ENCODE measurements at regions not wholly inside any gene's neighbourhood (a gene's known extent, or its start where the extent isn't known, plus 50 kb on each side); places are given as distances from the start of the nearest gene placed in this dataset.
"Not testable (repeated sequence)": the region's sequence is repeated elsewhere in the genome, so short reads cannot be mapped to it uniquely, and the experiment has no call there.

- no peak for DNase-seq
These were observed 56.3 kb downstream of the SOX14 start for GRCh38 chr3:137820366-137820765.

DNA sequence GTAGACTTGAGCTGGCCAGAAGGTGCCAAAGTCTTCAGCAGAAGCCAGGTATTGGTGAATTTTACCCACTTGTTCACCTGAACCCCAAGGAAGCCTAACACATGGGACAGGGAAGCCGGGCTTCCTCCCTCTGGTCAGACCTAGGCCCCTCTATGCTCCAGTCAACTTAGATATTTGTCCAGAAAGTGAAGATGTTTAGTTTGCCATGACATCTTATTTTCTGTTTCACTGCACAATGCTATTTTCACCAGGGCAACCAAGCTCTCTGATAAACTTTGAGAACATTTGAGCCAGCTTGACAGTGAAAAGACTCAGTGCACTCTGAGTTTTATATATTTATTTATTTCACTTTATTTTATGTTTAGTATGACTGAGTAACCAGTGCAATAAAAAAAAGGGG lies 71.0 kb downstream of the SOX14 start:
- DNase-seq: no peak

DNA sequence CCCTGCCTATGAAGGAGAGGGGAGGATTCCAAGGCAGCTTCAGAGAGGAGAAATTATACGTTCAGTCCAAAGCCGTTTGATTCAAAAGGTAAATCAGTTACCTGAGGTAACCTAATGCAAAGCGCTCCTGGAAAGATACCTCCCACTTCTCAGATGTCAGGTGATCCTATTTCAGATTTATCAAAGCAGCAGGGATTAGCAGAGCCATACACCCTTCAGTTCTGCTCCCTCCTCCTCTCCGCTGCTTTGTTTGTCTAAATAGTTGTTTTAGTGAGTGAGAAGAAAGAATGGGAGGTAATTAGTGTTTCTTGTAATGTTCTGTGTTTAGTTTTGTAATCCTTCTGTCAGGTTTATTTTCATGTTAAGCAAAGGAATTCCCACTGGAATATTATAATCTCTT lies 81.1 kb downstream of the SOX14 start:
- DNase-seq: no peak

DNA sequence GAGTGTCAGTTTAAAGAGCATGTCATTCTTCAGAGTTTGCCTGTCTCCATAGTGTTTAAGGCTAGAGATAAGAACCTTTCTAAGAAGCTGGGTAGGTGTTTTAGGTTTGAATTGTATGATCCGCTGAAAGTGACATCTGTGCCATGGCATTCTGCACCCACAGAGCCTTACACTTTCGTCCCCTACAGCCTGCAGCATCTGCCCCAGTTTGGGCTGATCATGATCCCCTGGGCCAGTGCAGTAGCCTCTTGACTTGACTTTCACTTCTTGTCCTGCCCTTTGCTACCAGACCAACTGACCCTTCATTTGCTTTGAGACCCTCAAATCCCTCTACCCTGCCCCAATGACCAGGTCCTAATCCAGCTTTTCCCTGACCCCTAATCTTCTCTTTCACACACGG lies 81.6 kb downstream of the SOX14 start:
- no peak for DNase-seq

- no peak for DNase-seq
These were observed 88.3 kb downstream of the SOX14 start for GRCh38 chr3:137852391-137852830.

- no peak for DNase-seq
These were observed 90.6 kb downstream of the SOX14 start for GRCh38 chr3:137854533-137855261.

- no peak for DNase-seq
These were observed 101.9 kb downstream of the SOX14 start for GRCh38 chr3:137866001-137866400.

DNA sequence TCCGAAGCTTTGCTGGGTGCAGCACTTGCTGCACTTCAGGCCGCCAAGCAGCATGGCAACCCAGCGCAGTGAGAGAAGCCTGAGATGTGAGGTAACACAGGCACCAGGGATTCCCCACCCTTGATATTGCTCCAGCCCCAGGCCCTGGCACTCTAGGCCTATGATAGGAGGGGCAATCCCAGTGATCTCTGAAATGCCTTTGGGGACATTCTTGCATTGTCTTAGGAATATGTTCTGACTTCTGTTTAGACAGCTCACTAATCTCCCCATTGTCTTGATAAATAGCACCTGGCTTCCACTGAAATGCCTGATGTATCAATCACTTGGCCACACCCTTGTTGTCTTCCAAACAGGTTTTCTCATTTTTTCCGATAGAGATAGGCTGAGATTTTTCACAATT lies 102.8 kb downstream of the SOX14 start:
- no peak for DNase-seq

- DNase-seq: no peak
These were observed 103.5 kb downstream of the SOX14 start for GRCh38 chr3:137867611-137868010.

GRCh38 chr3:137869022-137869421 lies 104.9 kb downstream of the SOX14 start:
- no peak for DNase-seq

GRCh38 chr3:137872589-137872988 lies 108.5 kb downstream of the SOX14 start:
- DNase-seq: not testable (repeated sequence)

GRCh38 chr3:137896842-137897241 lies 113.1 kb upstream of the CLDN18 start:
- not testable (repeated sequence) for DNase-seq

DNA sequence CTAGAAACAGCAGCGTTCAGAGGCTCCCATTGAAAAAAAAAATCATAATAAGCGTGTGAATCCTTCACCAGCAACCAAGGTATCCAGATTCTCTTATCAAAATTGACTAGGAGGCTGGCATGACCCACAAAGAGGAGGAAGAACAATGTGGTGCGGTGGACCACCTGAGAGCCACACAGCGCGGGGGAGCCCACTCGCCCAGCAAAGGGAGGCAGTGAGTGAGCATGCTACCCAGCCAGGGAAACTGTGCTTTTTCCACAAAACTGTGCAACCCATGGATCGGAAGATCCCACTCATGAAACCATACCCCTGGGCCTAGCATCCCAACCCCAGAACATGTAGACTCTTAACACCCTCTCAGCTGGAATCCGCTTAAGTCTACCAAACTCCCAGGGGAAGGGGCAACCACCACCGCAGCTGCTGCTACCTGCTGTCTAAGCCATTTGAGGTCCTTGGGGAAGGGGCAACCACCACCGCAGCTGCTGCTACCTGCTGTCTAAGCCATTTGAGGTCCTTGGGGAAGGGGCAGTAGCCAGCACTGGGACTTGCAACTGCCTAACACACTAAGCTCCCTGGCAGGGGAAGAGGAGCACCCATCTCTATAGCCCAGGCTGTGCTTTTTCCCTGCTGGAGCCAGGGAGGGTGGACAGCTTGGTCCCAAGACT lies 102.8 kb upstream of the CLDN18 start:
- no peak for DNase-seq

GRCh38 chr3:137924628-137925027 lies 85.3 kb upstream of the CLDN18 start:
- no peak for DNase-seq

GRCh38 chr3:137925080-137925479 lies 84.9 kb upstream of the CLDN18 start:
- DNase-seq: no peak

GRCh38 chr3:137926991-137927390 lies 83.0 kb upstream of the CLDN18 start:
- DNase-seq: no peak

GRCh38 chr3:137930976-137931375 lies 79.0 kb upstream of the CLDN18 start:
- no peak for DNase-seq

GRCh38 chr3:137938876-137939275 lies 71.1 kb upstream of the CLDN18 start:
- DNase-seq: no peak

DNA sequence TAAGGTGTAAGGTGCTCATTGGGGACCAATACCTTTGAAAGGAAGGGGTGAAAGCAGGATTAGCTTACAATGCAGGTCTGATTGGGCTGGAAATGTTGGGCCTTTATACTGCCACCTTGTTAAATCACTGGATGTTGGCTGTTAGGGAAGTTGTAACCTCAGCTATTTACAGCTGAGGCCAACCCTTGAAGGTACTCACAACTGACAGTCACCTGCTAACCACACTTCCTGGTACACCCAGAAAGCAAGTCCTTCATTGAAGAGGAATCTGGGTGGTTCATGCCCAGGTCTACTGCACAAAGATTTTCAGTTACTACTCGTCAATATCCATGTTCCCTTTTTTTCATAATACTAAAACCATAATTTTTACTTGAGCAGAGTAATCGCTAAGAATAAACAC lies 65.4 kb upstream of the CLDN18 start:
- no peak for DNase-seq

- peak; percentile 43 for DNase-seq
These were observed 63.5 kb upstream of the CLDN18 start for GRCh38 chr3:137946356-137946973.

DNA sequence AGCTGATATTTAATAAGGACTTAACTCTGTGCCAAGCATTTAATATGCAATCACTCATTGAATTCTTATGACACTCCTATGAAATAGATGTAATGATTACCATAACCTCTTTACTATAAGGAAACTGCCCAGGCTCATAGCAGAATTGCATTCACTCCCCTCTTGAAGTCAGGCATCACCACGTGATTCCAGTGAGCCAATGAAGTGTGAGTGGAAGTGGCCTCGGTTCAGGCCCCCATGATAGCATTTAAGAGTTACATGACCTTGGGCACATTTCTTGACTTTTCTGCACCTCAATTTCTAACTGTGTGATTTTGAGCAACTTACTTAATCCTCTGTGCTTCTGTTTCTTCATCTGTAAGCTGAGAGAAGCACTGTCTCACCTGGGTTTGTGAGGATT lies 62.8 kb upstream of the CLDN18 start:
- no peak for DNase-seq

DNA sequence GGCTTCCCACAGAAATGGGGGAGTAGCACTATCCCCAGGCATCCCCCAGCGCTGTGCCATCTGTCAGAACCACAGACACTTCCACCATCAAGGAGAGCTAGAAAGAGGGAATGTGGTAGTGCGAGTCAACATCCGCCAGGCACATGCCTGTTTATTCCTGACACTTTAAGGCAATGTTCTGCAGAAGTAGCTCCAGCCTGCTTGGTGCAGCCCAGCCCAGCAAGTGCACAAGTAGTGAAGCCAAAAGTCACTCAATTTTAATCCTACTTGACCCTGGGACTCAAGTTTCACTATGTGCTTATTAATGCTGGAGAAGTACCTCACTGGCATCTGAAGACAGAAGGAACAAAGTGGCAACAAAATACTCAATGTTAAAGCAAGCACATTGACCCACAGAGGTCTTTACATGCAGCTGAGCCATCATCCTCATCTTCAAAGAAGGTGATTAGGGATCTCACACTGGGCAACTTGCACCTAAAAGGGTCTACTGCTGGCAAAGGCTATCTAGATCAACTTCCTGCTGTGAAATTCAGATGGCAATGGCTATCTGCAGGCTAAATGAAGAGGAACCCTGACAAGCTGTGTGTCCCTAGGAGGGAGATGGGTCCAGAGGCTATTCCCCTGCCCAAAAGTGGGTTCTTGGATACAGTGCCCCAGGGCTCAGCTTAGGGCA lies 61.4 kb upstream of the CLDN18 start:
- no peak for DNase-seq

GRCh38 chr3:137958636-137959035 lies 51.3 kb upstream of the CLDN18 start:
- DNase-seq: no peak
